Naive thymus-derived CD4-positive, alpha-beta T cell (primary cell): ENCODE measurements at regions not wholly inside any gene's neighbourhood (a gene's known extent, or its start where the extent isn't known, plus 50 kb on each side); places are given as distances from the start of the nearest gene placed in this dataset.
"Not testable (repeated sequence)": the region's sequence is repeated elsewhere in the genome, so short reads cannot be mapped to it uniquely, and the experiment has no call there.

Experiments
- ATAC-seq: fragments of 150-1000 bp; cut with Tn5 transposase; 2 replicates; pipeline ENCODE4 v1.10.0; 2021; ENCODE audit warnings: mild to moderate bottlenecking, moderate library complexity
- CTCF ChIA-PET: fragments of 350-600 bp; sonication (Branson Sonifier 250); formaldehyde crosslinking; loops from one replicate; lab custom pipeline; 2021; ENCODE audit warnings: antibody characterized with exemption; lab: Charles Lee
- POLR2A ChIA-PET: fragments of 350-600 bp; sonication (Branson Sonifier 250); formaldehyde crosslinking; loops from one replicate; lab custom pipeline; 2021; ENCODE audit warnings: antibody characterized with exemption, inconsistent platforms; lab: Charles Lee
- DNase-seq, 9 donors: peaks; one replicate each; pipeline versions ENCODE4 v3.0.0 to v3.0.0-alpha.2; 2020 to 2022; ENCODE audit warnings: mixed read lengths in 1 of 9
- H3K27ac ChIP-seq: one replicate; pipeline ENCODE4 v1.7.0; 2013; ENCODE audit warnings: mild to moderate bottlenecking, low read depth, low read length, moderate library complexity
- H3K27me3 ChIP-seq, 2 donors: one replicate each; pipeline ENCODE4 v1.7.0; 2013; ENCODE audit warnings: low read length in 2 of 2, mild to moderate bottlenecking in 2 of 2, moderate library complexity in 2 of 2; ENCODE audit not compliant: control insufficient read depth in 2 of 2, insufficient read depth in 2 of 2
- H3K36me3 ChIP-seq, 3 experiments: 1 replicate in 2 of 3; 2 replicates in 1 of 3; pipeline ENCODE4 v1.7.0; 2013; ENCODE audit warnings: low read length in 3 of 3, mild to moderate bottlenecking in 3 of 3, moderate library complexity in 1 of 3; ENCODE audit not compliant: insufficient read depth in 3 of 3, control insufficient read depth in 2 of 3
- H3K4me1 ChIP-seq, 2 donors: one replicate each; pipeline ENCODE4 v1.7.0; 2013; ENCODE audit warnings: low read length in 2 of 2, mild to moderate bottlenecking in 2 of 2, moderate library complexity in 1 of 2; ENCODE audit not compliant: control insufficient read depth in 2 of 2, insufficient read depth in 2 of 2
- H3K4me3 ChIP-seq: 2 replicates; pipeline ENCODE4 v1.7.0; 2013; ENCODE audit warnings: mild to moderate bottlenecking, low read length
- H3K9me3 ChIP-seq, 3 experiments: 1 replicate in 2 of 3; 2 replicates in 1 of 3; pipeline ENCODE4 v1.7.0; 2013; ENCODE audit warnings: low read length in 3 of 3; ENCODE audit not compliant: control insufficient read depth in 2 of 3
- H3K27ac Mint-ChIP-seq, 9 donors: one replicate each; pipeline ENCODE4 v1.8.0; 2020 to 2022; ENCODE audit warnings: mixed read lengths in 9 of 9, mild to moderate bottlenecking in 8 of 9, moderate library complexity in 5 of 9, inconsistent platforms in 2 of 9
- H3K27me3 Mint-ChIP-seq, 5 donors: one replicate each; pipeline ENCODE4 v1.8.0; 2021 to 2022; ENCODE audit warnings: mixed read lengths in 5 of 5, mild to moderate bottlenecking in 1 of 5
- H3K36me3 Mint-ChIP-seq, 5 donors: one replicate each; pipeline ENCODE4 v1.8.0; 2020 to 2022; ENCODE audit warnings: mixed read lengths in 5 of 5, mild to moderate bottlenecking in 3 of 5, inconsistent platforms in 1 of 5
- H3K4me1 Mint-ChIP-seq, 7 donors: one replicate each; pipeline ENCODE4 v1.8.0; 2020 to 2022; ENCODE audit warnings: mixed read lengths in 7 of 7, mild to moderate bottlenecking in 3 of 7, inconsistent platforms in 1 of 7
- H3K4me3 Mint-ChIP-seq, 10 donors: one replicate each; pipeline ENCODE4 v1.8.0; 2020 to 2022; ENCODE audit warnings: mild to moderate bottlenecking in 10 of 10, mixed read lengths in 10 of 10, moderate library complexity in 6 of 10, inconsistent platforms in 2 of 10
- H3K9me3 Mint-ChIP-seq, 11 donors: one replicate each; pipeline ENCODE4 v1.8.0; 2020 to 2022; ENCODE audit warnings: mixed read lengths in 11 of 11, mild to moderate bottlenecking in 4 of 11, inconsistent platforms in 1 of 11, moderate library complexity in 1 of 11
- intact Hi-C, 2 donors: fragments of 100-400 bp; cut with micrococcal nuclease; formaldehyde crosslinking; loops; one replicate each; pipeline ENCODE4 v1.15.1; 2023

GRCh38 chr3:124143047-124143446 is 151.1 kb upstream of the ROPN1 start:
- Mint-ChIP-seq H3K27ac (no peak overlapping the region), H3K9me3 (peaks cover 0 to 1% (median 0%) of the 10 kb centered on the region in 11 donors), H3K4me3 (no peak overlapping the region), H3K4me1 (no peaks in the 10 kb centered on the region), H3K27me3 (peaks cover 0 to 18% (median 6%) of the 10 kb centered on the region in 5 donors), H3K36me3 (no peaks in the 10 kb centered on the region)
- ChIA-PET CTCF (no interaction called here), POLR2A (no interaction called here)
- Histone ChIP-seq H3K27ac (no peak overlapping the region), H3K27me3 (no peaks in the 10 kb centered on the region), H3K36me3 (no peaks in the 10 kb centered on the region), H3K4me3 (no peak overlapping the region), H3K4me1 (no peaks in the 10 kb centered on the region), H3K9me3 (no peaks in the 10 kb centered on the region)
- no peak for ATAC-seq
- DNase-seq = no peak
- intact Hi-C loops = no loop called here

GRCh38 chr3:124144035-124144814 is 152.3 kb upstream of the ROPN1 start:
- Mint-ChIP-seq H3K4me1 (no peaks in the 10 kb centered on the region), H3K36me3 (no peaks in the 10 kb centered on the region), H3K27me3 (peaks cover 0 to 18% (median 8%) of the 10 kb centered on the region in 5 donors), H3K27ac (no peak overlapping the region), H3K4me3 (no peak overlapping the region), H3K9me3 (peaks cover 0 to 1% (median 0%) of the 10 kb centered on the region in 11 donors)
- Histone ChIP-seq H3K27me3 (no peaks in the 10 kb centered on the region), H3K36me3 (no peaks in the 10 kb centered on the region), H3K4me1 (no peaks in the 10 kb centered on the region), H3K27ac (no peak overlapping the region), H3K9me3 (no peaks in the 10 kb centered on the region), H3K4me3 (no peak overlapping the region)
- no peak for ATAC-seq
- intact Hi-C loops = no loop called here
- POLR2A ChIA-PET = no interaction called here
- no peak for DNase-seq
- CTCF ChIA-PET = no interaction called here

- ChIA-PET CTCF (no interaction called here), POLR2A (no interaction called here)
- no peak for DNase-seq
- Histone ChIP-seq H3K4me1 (no peaks in the 10 kb centered on the region), H3K36me3 (no peaks in the 10 kb centered on the region), H3K27me3 (no peaks in the 10 kb centered on the region), H3K9me3 (no peaks in the 10 kb centered on the region), H3K4me3 (no peak overlapping the region), H3K27ac (no peak overlapping the region)
- no peaks in the 10 kb centered on the region for H3K4me1 Mint-ChIP-seq
- intact Hi-C loops = no loop called here
- H3K27me3 Mint-ChIP-seq = peaks cover 0 to 18% (median 10%) of the 10 kb centered on the region in 5 donors
- H3K27ac Mint-ChIP-seq = no peak overlapping the region
- H3K4me3 Mint-ChIP-seq = no peak overlapping the region
- H3K36me3 Mint-ChIP-seq = no peaks in the 10 kb centered on the region
- H3K9me3 Mint-ChIP-seq = peaks cover 0 to 1% (median 0%) of the 10 kb centered on the region in 11 donors
- ATAC-seq = no peak
Observed at GRCh38 chr3:124147429-124147828, 155.5 kb upstream of the ROPN1 start.

GRCh38 chr3:124147946-124148345 is 156.0 kb upstream of the ROPN1 start:
- Histone ChIP-seq H3K4me1 (no peaks in the 10 kb centered on the region), H3K27me3 (no peaks in the 10 kb centered on the region), H3K36me3 (no peaks in the 10 kb centered on the region), H3K9me3 (no peaks in the 10 kb centered on the region), H3K4me3 (no peak overlapping the region), H3K27ac (no peak overlapping the region)
- no peaks in the 10 kb centered on the region for H3K4me1 Mint-ChIP-seq
- ATAC-seq (no peak), DNase-seq (no peak)
- H3K27ac Mint-ChIP-seq = no peak overlapping the region
- intact Hi-C loops = no loop called here
- no peaks in the 10 kb centered on the region for H3K36me3 Mint-ChIP-seq
- POLR2A ChIA-PET = no interaction called here
- peaks cover 0 to 18% (median 10%) of the 10 kb centered on the region in 5 donors for H3K27me3 Mint-ChIP-seq
- CTCF ChIA-PET = no interaction called here
- peaks cover 0 to 1% (median 0%) of the 10 kb centered on the region in 11 donors for H3K9me3 Mint-ChIP-seq
- H3K4me3 Mint-ChIP-seq = no peak overlapping the region

GRCh38 chr3:124149081-124149480 is 157.2 kb upstream of the ROPN1 start:
- no peak overlapping the region for H3K4me3 ChIP-seq
- CTCF ChIA-PET = no interaction called here
- H3K27ac Mint-ChIP-seq = no peak overlapping the region
- H3K36me3 ChIP-seq = no peaks in the 10 kb centered on the region
- H3K4me1 ChIP-seq = no peaks in the 10 kb centered on the region
- H3K27ac ChIP-seq = no peak overlapping the region
- intact Hi-C loops = no loop called here
- H3K36me3 Mint-ChIP-seq = no peaks in the 10 kb centered on the region
- H3K4me1 Mint-ChIP-seq = no peaks in the 10 kb centered on the region
- H3K9me3 ChIP-seq = no peaks in the 10 kb centered on the region
- no peak overlapping the region for H3K4me3 Mint-ChIP-seq
- ATAC-seq (no peak), DNase-seq (no peak)
- H3K27me3 Mint-ChIP-seq = peaks cover 0 to 16% (median 10%) of the 10 kb centered on the region in 5 donors
- no peaks in the 10 kb centered on the region for H3K27me3 ChIP-seq
- H3K9me3 Mint-ChIP-seq = peaks cover 0 to 1% (median 0%) of the 10 kb centered on the region in 11 donors
- POLR2A ChIA-PET = no interaction called here

GRCh38 chr3:124149771-124150170 is 157.8 kb upstream of the ROPN1 start:
- Mint-ChIP-seq H3K9me3 (no peaks in the 10 kb centered on the region), H3K27ac (no peak overlapping the region), H3K36me3 (no peaks in the 10 kb centered on the region), H3K27me3 (peaks cover 0 to 10% (median 8%) of the 10 kb centered on the region in 5 donors), H3K4me3 (no peak overlapping the region), H3K4me1 (no peaks in the 10 kb centered on the region)
- Histone ChIP-seq H3K27me3 (no peaks in the 10 kb centered on the region), H3K27ac (no peak overlapping the region), H3K4me1 (no peaks in the 10 kb centered on the region), H3K36me3 (no peaks in the 10 kb centered on the region), H3K4me3 (no peak overlapping the region), H3K9me3 (no peaks in the 10 kb centered on the region)
- POLR2A ChIA-PET = no interaction called here
- CTCF ChIA-PET = no interaction called here
- DNase-seq = no peak
- intact Hi-C loops = no loop called here
- ATAC-seq = no peak

GRCh38 chr3:124152891-124153290 is 161.0 kb upstream of the ROPN1 start:
- DNase-seq, H3K4me3 Mint-ChIP-seq, H3K27ac ChIP-seq, H3K9me3 ChIP-seq, H3K27me3 ChIP-seq, H3K4me3 ChIP-seq, H3K9me3 Mint-ChIP-seq, H3K27ac Mint-ChIP-seq, H3K4me1 ChIP-seq, intact Hi-C loops, H3K36me3 Mint-ChIP-seq, H3K4me1 Mint-ChIP-seq, POLR2A ChIA-PET, ATAC-seq, H3K36me3 ChIP-seq, CTCF ChIA-PET: not testable (repeated sequence)
- peaks cover 0 to 14% (median 12%) of the 10 kb centered on the region in 5 donors for H3K27me3 Mint-ChIP-seq
